DMS153 treated with DMSO at 0.1 percent for 48 hours (cell line): ENCODE measurements at regions not wholly inside any gene's neighbourhood (a gene's known extent, or its start where the extent isn't known, plus 50 kb on each side); places are given as distances from the start of the nearest gene placed in this dataset.

Source experiments
- DNase-seq: peaks from one replicate; lab custom pipeline; 2025; ENCODE audit not compliant: unreplicated experiment; lab: John Stamatoyannopoulos, UW

GRCh38 chr10:62545160-62546066 lies 171.2 kb downstream of the ZNF365 start:
- no peak for DNase-seq

GRCh38 chr10:62548686-62549085 lies 174.5 kb downstream of the ZNF365 start:
- DNase-seq, result no peak

GRCh38 chr10:62550173-62550572 lies 176.0 kb downstream of the ZNF365 start:
- no peak for DNase-seq

- peak; percentile 3 for DNase-seq
These were observed 180.5 kb downstream of the ZNF365 start for GRCh38 chr10:62554632-62555199.

GRCh38 chr10:62559481-62560200 lies 185.5 kb downstream of the ZNF365 start:
- no peak for DNase-seq

- no peak for DNase-seq
These were observed 186.1 kb downstream of the ZNF365 start for GRCh38 chr10:62560201-62560819.

- DNase-seq, result no peak
These were observed 187.0 kb downstream of the ZNF365 start for GRCh38 chr10:62561151-62561550.

- DNase-seq, result no peak
These were observed 187.9 kb downstream of the ZNF365 start for GRCh38 chr10:62562101-62562500.

- no peak for DNase-seq
These were observed 188.6 kb downstream of the ZNF365 start for GRCh38 chr10:62562795-62563194.

- DNase-seq, result no peak
These were observed 199.8 kb downstream of the ZNF365 start for GRCh38 chr10:62573929-62574328.

GRCh38 chr10:62577076-62577475 lies 202.9 kb downstream of the ZNF365 start:
- DNase-seq, result no peak

- no peak for DNase-seq
These were observed 203.6 kb downstream of the ZNF365 start for GRCh38 chr10:62577666-62578291.

- no peak for DNase-seq
These were observed 204.1 kb downstream of the ZNF365 start for GRCh38 chr10:62578301-62578700.

GRCh38 chr10:62578916-62579315 lies 204.7 kb downstream of the ZNF365 start:
- DNase-seq, result no peak

- no peak for DNase-seq
These were observed 206.2 kb downstream of the ZNF365 start for GRCh38 chr10:62580396-62580795.

GRCh38 chr10:62581351-62581750 lies 207.2 kb downstream of the ZNF365 start:
- no peak for DNase-seq

- no peak for DNase-seq
These were observed 208.0 kb downstream of the ZNF365 start for GRCh38 chr10:62582101-62582705.

- no peak for DNase-seq
These were observed 208.6 kb downstream of the ZNF365 start for GRCh38 chr10:62582804-62583208.

- no peak for DNase-seq
These were observed 209.9 kb downstream of the ZNF365 start for GRCh38 chr10:62583876-62584615.

- DNase-seq, result no peak
These were observed 210.6 kb downstream of the ZNF365 start for GRCh38 chr10:62584731-62585130.
